ENCODE measurements at regions not wholly inside any gene's neighbourhood (a gene's known extent, or its start where the extent isn't known, plus 50 kb on each side); places are given as distances from the start of the nearest gene placed in this dataset.

- Histone ChIP-seq H3K36me3 (ENCODE audit: low read depth) (no peaks in the 10 kb centered on the region), H3K27ac (ENCODE audit: poor library complexity, severe bottlenecking) (no peak overlapping the region), H3K9me3 (ENCODE audit: severe bottlenecking) (no peaks in the 10 kb centered on the region), H3K4me3 (ENCODE audit: severe bottlenecking) (no peak overlapping the region), H3K27me3 (ENCODE audit: insufficient read depth, poor library complexity, severe bottlenecking) (peaks cover 6% of the 10 kb centered on the region), H3K4me1 (ENCODE audit: insufficient read depth, poor library complexity, severe bottlenecking) (no peaks in the 10 kb centered on the region)
- TF ChIP-seq CTCF (IDR thresholded peaks at IDR 0.05; ENCODE audit: poor library complexity, severe bottlenecking) = no peak
- DNase-seq (ENCODE audit: low spot score) (no peak), ATAC-seq (ENCODE audit: low read depth) (no peak)
Observed at GRCh38 chr11:134630861-134631260, 218.8 kb upstream of the B3GAT1 start.

GRCh38 chr11:134628426-134628825 is 216.4 kb upstream of the B3GAT1 start:
- no peak for ATAC-seq (ENCODE audit: low read depth)
- Histone ChIP-seq H3K4me3 (ENCODE audit: severe bottlenecking) (no peak overlapping the region), H3K27ac (ENCODE audit: poor library complexity, severe bottlenecking) (no peak overlapping the region), H3K4me1 (ENCODE audit: insufficient read depth, poor library complexity, severe bottlenecking) (no peaks in the 10 kb centered on the region), H3K9me3 (ENCODE audit: severe bottlenecking) (no peaks in the 10 kb centered on the region), H3K36me3 (ENCODE audit: low read depth) (no peaks in the 10 kb centered on the region), H3K27me3 (ENCODE audit: insufficient read depth, poor library complexity, severe bottlenecking) (peaks cover 6% of the 10 kb centered on the region)
- DNase-seq (ENCODE audit: low spot score) = no peak
- no peak for TF ChIP-seq CTCF (IDR thresholded peaks at IDR 0.05; ENCODE audit: poor library complexity, severe bottlenecking)

GRCh38 chr11:134626032-134626431 is 214.0 kb upstream of the B3GAT1 start:
- no peak overlapping the region for H3K27ac ChIP-seq (ENCODE audit: poor library complexity, severe bottlenecking)
- H3K4me3 ChIP-seq (ENCODE audit: severe bottlenecking) = no peak overlapping the region
- DNase-seq (ENCODE audit: low spot score) = no peak
- no peaks in the 10 kb centered on the region for H3K36me3 ChIP-seq (ENCODE audit: low read depth)
- H3K4me1 ChIP-seq (ENCODE audit: insufficient read depth, poor library complexity, severe bottlenecking) = no peaks in the 10 kb centered on the region
- TF ChIP-seq CTCF (IDR thresholded peaks at IDR 0.05; ENCODE audit: poor library complexity, severe bottlenecking) = no peak
- no peaks in the 10 kb centered on the region for H3K9me3 ChIP-seq (ENCODE audit: severe bottlenecking)
- H3K27me3 ChIP-seq (ENCODE audit: insufficient read depth, poor library complexity, severe bottlenecking) = peaks cover 6% of the 10 kb centered on the region
- no peak for ATAC-seq (ENCODE audit: low read depth)

- Histone ChIP-seq H3K9me3 (ENCODE audit: severe bottlenecking) (no peaks in the 10 kb centered on the region), H3K27ac (ENCODE audit: poor library complexity, severe bottlenecking) (no peak overlapping the region), H3K36me3 (ENCODE audit: low read depth) (no peaks in the 10 kb centered on the region), H3K4me1 (ENCODE audit: insufficient read depth, poor library complexity, severe bottlenecking) (no peaks in the 10 kb centered on the region), H3K4me3 (ENCODE audit: severe bottlenecking) (no peak overlapping the region), H3K27me3 (ENCODE audit: insufficient read depth, poor library complexity, severe bottlenecking) (peaks cover 6% of the 10 kb centered on the region)
- no peak for TF ChIP-seq CTCF (IDR thresholded peaks at IDR 0.05; ENCODE audit: poor library complexity, severe bottlenecking)
- DNase-seq (ENCODE audit: low spot score) (no peak), ATAC-seq (ENCODE audit: low read depth) (no peak)
Observed at GRCh38 chr11:134625631-134626030, 213.6 kb upstream of the B3GAT1 start.

GRCh38 chr11:134625151-134625550 is 213.1 kb upstream of the B3GAT1 start:
- H3K4me1 ChIP-seq (ENCODE audit: insufficient read depth, poor library complexity, severe bottlenecking) = no peaks in the 10 kb centered on the region
- DNase-seq (ENCODE audit: low spot score) = no peak
- H3K4me3 ChIP-seq (ENCODE audit: severe bottlenecking) = no peak overlapping the region
- H3K27me3 ChIP-seq (ENCODE audit: insufficient read depth, poor library complexity, severe bottlenecking) = peaks cover 6% of the 10 kb centered on the region
- no peaks in the 10 kb centered on the region for H3K36me3 ChIP-seq (ENCODE audit: low read depth)
- H3K27ac ChIP-seq (ENCODE audit: poor library complexity, severe bottlenecking) = no peak overlapping the region
- no peaks in the 10 kb centered on the region for H3K9me3 ChIP-seq (ENCODE audit: severe bottlenecking)
- TF ChIP-seq CTCF (IDR thresholded peaks at IDR 0.05; ENCODE audit: poor library complexity, severe bottlenecking) = no peak
- ATAC-seq (ENCODE audit: low read depth) = no peak
